ENCODE measurements at regions not wholly inside any gene's neighbourhood (a gene's known extent, or its start where the extent isn't known, plus 50 kb on each side); places are given as distances from the start of the nearest gene placed in this dataset.

DNA sequence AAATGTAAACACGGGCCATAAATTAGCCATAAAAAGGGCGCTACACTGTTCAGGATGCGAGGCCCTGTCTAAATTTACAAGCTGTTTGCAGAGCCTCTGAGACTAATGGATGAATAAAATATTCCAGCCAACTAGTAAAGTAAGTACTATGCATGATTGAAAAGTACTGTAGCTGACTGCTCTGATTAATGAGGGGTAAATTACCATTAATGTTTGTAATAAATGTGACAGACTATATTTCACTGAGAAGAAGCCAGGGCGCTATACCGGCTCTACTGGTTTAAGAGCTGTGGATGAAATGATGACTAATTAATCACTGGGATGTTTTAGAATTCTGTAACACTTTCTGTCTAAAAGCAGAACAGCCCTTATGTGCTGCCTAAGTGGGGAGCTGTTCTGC lies 54.3 kb upstream of the RGPD4 start:
- Histone ChIP-seq H3K9me3 (no peaks in the 10 kb centered on the region), H3K27me3 (no peaks in the 10 kb centered on the region), H3K4me3 (no peak overlapping the region), H3K27ac (replicated peaks in 1 of 4) (no peak overlapping the region), H3K4me1 (no peaks in the 10 kb centered on the region), H3K36me3 (no peaks in the 10 kb centered on the region)
- 52% methylated on average over 5 of the region's 5 CpGs for WGBS
- intact Hi-C loops (cut with DNase I): no loop called here
- no peak for DNase-seq (ENCODE audit: extremely low spot score)
- no peak for TF ChIP-seq POLR2AphosphoS5 (IDR thresholded peaks at IDR 0.05)
- no peak for TF ChIP-seq POLR2A (IDR thresholded peaks at IDR 0.05; ENCODE audit: low read depth)
- no peak for TF ChIP-seq EP300 (IDR thresholded peaks at IDR 0.05)

- no peak for DNase-seq (ENCODE audit: extremely low spot score)
- no peak overlapping the region for H3K27ac ChIP-seq (replicated peaks in 1 of 4)
- H3K4me3 ChIP-seq: no peak overlapping the region
- intact Hi-C loops (cut with DNase I): no loop called here
- H3K4me1 ChIP-seq: no peaks in the 10 kb centered on the region
- H3K9me3 ChIP-seq: no peaks in the 10 kb centered on the region
- H3K27me3 ChIP-seq: no peaks in the 10 kb centered on the region
- 80% methylated on average over 5 of the region's 5 CpGs for WGBS
- TF ChIP-seq, protein P1, sequence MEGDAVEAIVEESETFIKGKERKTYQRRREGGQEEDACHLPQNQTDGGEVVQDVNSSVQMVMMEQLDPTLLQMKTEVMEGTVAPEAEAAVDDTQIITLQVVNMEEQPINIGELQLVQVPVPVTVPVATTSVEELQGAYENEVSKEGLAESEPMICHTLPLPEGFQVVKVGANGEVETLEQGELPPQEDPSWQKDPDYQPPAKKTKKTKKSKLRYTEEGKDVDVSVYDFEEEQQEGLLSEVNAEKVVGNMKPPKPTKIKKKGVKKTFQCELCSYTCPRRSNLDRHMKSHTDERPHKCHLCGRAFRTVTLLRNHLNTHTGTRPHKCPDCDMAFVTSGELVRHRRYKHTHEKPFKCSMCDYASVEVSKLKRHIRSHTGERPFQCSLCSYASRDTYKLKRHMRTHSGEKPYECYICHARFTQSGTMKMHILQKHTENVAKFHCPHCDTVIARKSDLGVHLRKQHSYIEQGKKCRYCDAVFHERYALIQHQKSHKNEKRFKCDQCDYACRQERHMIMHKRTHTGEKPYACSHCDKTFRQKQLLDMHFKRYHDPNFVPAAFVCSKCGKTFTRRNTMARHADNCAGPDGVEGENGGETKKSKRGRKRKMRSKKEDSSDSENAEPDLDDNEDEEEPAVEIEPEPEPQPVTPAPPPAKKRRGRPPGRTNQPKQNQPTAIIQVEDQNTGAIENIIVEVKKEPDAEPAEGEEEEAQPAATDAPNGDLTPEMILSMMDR (IDR thresholded peaks at IDR 0.05): no peak
- TF ChIP-seq POLR2A (IDR thresholded peaks at IDR 0.05; ENCODE audit: low read depth) (no peak), POLR2AphosphoS5 (IDR thresholded peaks at IDR 0.05) (no peak), EP300 (IDR thresholded peaks at IDR 0.05) (no peak)
- H3K36me3 ChIP-seq: no peaks in the 10 kb centered on the region
Measured at GRCh38 chr2:107775211-107775610, 51.5 kb upstream of the RGPD4 start.

- 67% methylated on average over 1 of the region's 1 CpG for WGBS
- no peak for DNase-seq (ENCODE audit: extremely low spot score)
Measured at GRCh38 chr2:107775791-107776190, 50.9 kb upstream of the RGPD4 start.

GRCh38 chr2:107776362-107776761 lies 50.3 kb upstream of the RGPD4 start:
- Histone ChIP-seq H3K4me3 (no peak overlapping the region), H3K9me3 (no peaks in the 10 kb centered on the region), H3K27ac (replicated peaks in 1 of 4) (no peak overlapping the region), H3K4me1 (no peaks in the 10 kb centered on the region), H3K27me3 (no peaks in the 10 kb centered on the region), H3K36me3 (no peaks in the 10 kb centered on the region)
- TF ChIP-seq EP300 (IDR thresholded peaks at IDR 0.05) (no peak), POLR2A (IDR thresholded peaks at IDR 0.05; ENCODE audit: low read depth) (no peak), POLR2AphosphoS5 (IDR thresholded peaks at IDR 0.05) (no peak)
- TF ChIP-seq, protein P1 (IDR thresholded peaks at IDR 0.05): no peak
- intact Hi-C loops (cut with DNase I): no loop called here
- DNase-seq (ENCODE audit: extremely low spot score): no peak
- 93% methylated on average over 2 of the region's 2 CpGs for WGBS

More at GRCh38 chr2:107775791-107776190, 50.9 kb upstream of the RGPD4 start:
- Histone ChIP-seq H3K4me3 (no peak overlapping the region), H3K27ac (replicated peaks in 1 of 4) (no peak overlapping the region), H3K9me3 (no peaks in the 10 kb centered on the region), H3K27me3 (no peaks in the 10 kb centered on the region), H3K36me3 (no peaks in the 10 kb centered on the region), H3K4me1 (no peaks in the 10 kb centered on the region)
- TF ChIP-seq, protein P1 (IDR thresholded peaks at IDR 0.05): no peak
- intact Hi-C loops (cut with DNase I): no loop called here

Measured in esophagus muscularis mucosa (tissue), 4 donors.